Ishikawa (cell line): ENCODE measurements at regions not wholly inside any gene's neighbourhood (a gene's known extent, or its start where the extent isn't known, plus 50 kb on each side); places are given as distances from the start of the nearest gene placed in this dataset.

Experiments used
- CEBPB ChIP-seq: IDR thresholded peaks from 2 replicates; pipeline ENCODE4 v1.6.1; 2012
- EGR1 ChIP-seq: IDR thresholded peaks from 2 replicates; pipeline ENCODE4 v1.6.1; 2012
- EP300 ChIP-seq: IDR thresholded peaks from 2 replicates; pipeline ENCODE4 v1.6.1; 2012; ENCODE audit warnings: borderline replicate concordance
- FOXM1 ChIP-seq: IDR thresholded peaks from 2 replicates; pipeline ENCODE4 v1.6.1; 2012; ENCODE audit warnings: low read depth, borderline replicate concordance
- RAD21 ChIP-seq: IDR thresholded peaks from 2 replicates; pipeline ENCODE4 v1.6.1; 2012; ENCODE audit warnings: low read depth
- REST ChIP-seq: IDR thresholded peaks from 2 replicates; pipeline ENCODE4 v1.6.1; 2012; ENCODE audit warnings: low read depth, mild to moderate bottlenecking
- TEAD4 ChIP-seq: IDR thresholded peaks from 2 replicates; pipeline ENCODE4 v1.6.1; 2012
- YY1 ChIP-seq: IDR thresholded peaks from 2 replicates; pipeline ENCODE4 v1.6.1; 2012; ENCODE audit warnings: low read depth
- TF ChIP-seq, protein P1 (sequence below): IDR thresholded peaks from 2 replicates; pipeline ENCODE4 v1.6.1; 2012

DNA sequence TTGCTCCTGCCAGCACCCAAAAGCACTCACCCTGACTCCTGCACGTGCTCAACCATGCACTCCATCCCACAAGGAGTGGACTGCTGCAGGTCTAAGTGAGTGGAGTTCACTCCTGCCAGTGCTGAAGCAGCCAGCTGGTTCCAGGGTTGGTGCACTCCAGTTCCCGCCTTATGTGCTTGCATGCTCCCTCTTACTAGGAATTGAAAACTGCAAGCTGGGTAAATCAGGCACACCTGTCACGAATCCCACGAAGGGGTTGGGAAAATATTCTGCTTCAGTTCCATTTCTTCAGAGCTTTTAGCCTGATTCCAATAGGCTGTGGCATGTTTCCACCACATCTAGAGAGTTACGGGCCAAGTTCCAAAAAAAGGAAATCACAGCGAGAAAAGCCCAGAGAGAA, 1365.5 kb upstream of the CHAC2 start:
- TF ChIP-seq YY1 = no peak
- TF ChIP-seq REST = no peak
- TF ChIP-seq RAD21 = no peak
- no peak for TF ChIP-seq EP300
- TF ChIP-seq CEBPB = no peak
- no peak for TF ChIP-seq EGR1
- TF ChIP-seq, protein P1, sequence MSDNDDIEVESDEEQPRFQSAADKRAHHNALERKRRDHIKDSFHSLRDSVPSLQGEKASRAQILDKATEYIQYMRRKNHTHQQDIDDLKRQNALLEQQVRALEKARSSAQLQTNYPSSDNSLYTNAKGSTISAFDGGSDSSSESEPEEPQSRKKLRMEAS = no peak
- no peak for TF ChIP-seq FOXM1
- TF ChIP-seq TEAD4 = no peak
